ENCODE measurements at regions not wholly inside any gene's neighbourhood (a gene's known extent, or its start where the extent isn't known, plus 50 kb on each side); places are given as distances from the start of the nearest gene placed in this dataset.

- WGBS, 2 experiments (ENCODE audit: extremely low coverage in 2 of 2, insufficient read length in 1 of 2) = no CpG with 5 or more reads among the region's 2 CpGs
- no peak overlapping the region for H2AK9ac ChIP-seq (replicated peaks; ENCODE audit: low read depth, low read length, poor library complexity)
- H3K27me3 ChIP-seq (ENCODE audit: control insufficient read depth, insufficient read depth, low read length) = peaks cover 31% of the 10 kb centered on the region
- ChIA-PET CTCF (interaction anchor here (0.5 to 8.7 kb wide), 3 partner anchors 40 to 282 kb away, joined by 3 to 45 read pairs (median 7); no protein-coding TSS in a partner anchor), POLR2A (ENCODE audit: unreplicated experiment) (no interaction called here)
- TF ChIP-seq NFE2L2 (IDR thresholded peaks at IDR 0.05; ENCODE audit: low read depth, low read length) = no peak
- no peak for TF ChIP-seq FOS (IDR thresholded peaks at IDR 0.05; ENCODE audit: low read depth, low read length)
- TF ChIP-seq CEBPB (IDR thresholded peaks at IDR 0.05; ENCODE audit: low read depth, low read length) = no peak
- no peak for TF ChIP-seq ELK1 (IDR thresholded peaks at IDR 0.05; ENCODE audit: borderline replicate concordance, low read depth, low read length)
- TF ChIP-seq MAZ (IDR thresholded peaks at IDR 0.05; ENCODE audit: borderline replicate concordance, low read depth, low read length) = no peak
- TF ChIP-seq RFX5 (IDR thresholded peaks at IDR 0.05; ENCODE audit: low read depth, low read length) = no peak
- no peak for TF ChIP-seq RAD21 (IDR thresholded peaks at IDR 0.05; ENCODE audit: low read length)
- TF ChIP-seq MAFK (IDR thresholded peaks at IDR 0.05; ENCODE audit: low read depth, low read length) = no peak
- no peak for TF ChIP-seq RCOR1 (IDR thresholded peaks at IDR 0.05; ENCODE audit: insufficient replicate concordance, low read length)
- no peak for TF ChIP-seq CHD1 (IDR thresholded peaks at IDR 0.05; ENCODE audit: low read depth, low read length)
- no peak for TF ChIP-seq USF2 (IDR thresholded peaks at IDR 0.05; ENCODE audit: low read depth, low read length)
- TF ChIP-seq POLR2A (IDR thresholded peaks at IDR 0.05; ENCODE audit: low read depth, low read length) = no peak
- no peak for TF ChIP-seq CTCF (conservative IDR thresholded peaks at IDR 0.05; ENCODE audit: low read depth, low read length)
- no peak for TF ChIP-seq SMC3 (IDR thresholded peaks at IDR 0.05; ENCODE audit: low read depth, low read length)
- TF ChIP-seq MXI1 (IDR thresholded peaks at IDR 0.05; ENCODE audit: borderline replicate concordance, low read depth, low read length) = no peak
- TF ChIP-seq BHLHE40 (IDR thresholded peaks at IDR 0.05; ENCODE audit: low read depth, low read length) = no peak
- H2BK5ac ChIP-seq (ENCODE audit: low read depth, low read length, poor library complexity, severe bottlenecking) = no peak overlapping the region
- H3K27ac ChIP-seq (ENCODE audit: insufficient read depth, low read length) = no peak overlapping the region
- intact Hi-C loops (cut with micrococcal nuclease) = loop anchor here (1.0 to 10.0 kb wide), 4 partner anchors 42 to 282 kb away; no protein-coding TSS in a partner anchor
- no peaks in the 10 kb centered on the region for H3K9me3 ChIP-seq (ENCODE audit: control insufficient read depth, insufficient read depth, low read length)
- H3K9ac ChIP-seq (ENCODE audit: low read depth, low read length) = no peak overlapping the region
- no peak overlapping the region for H2AFZ ChIP-seq (replicated peaks; ENCODE audit: low read length, poor library complexity)
- H3K14ac ChIP-seq (replicated peaks; ENCODE audit: low read depth, low read length) = no peak overlapping the region
- no peak overlapping the region for H4K5ac ChIP-seq (ENCODE audit: low read depth, low read length)
- H2BK120ac ChIP-seq (ENCODE audit: low read depth, low read length) = no peak overlapping the region
- no peak overlapping the region for H4K8ac ChIP-seq (ENCODE audit: low read depth in 2 of 2, low read length in 2 of 2)
- no peak overlapping the region for H3K4ac ChIP-seq (ENCODE audit: low read depth, low read length)
- no peak overlapping the region for H4K91ac ChIP-seq (ENCODE audit: insufficient read depth, low read depth, low read length)
- DNase-seq = no peak
- H3K36me3 ChIP-seq (ENCODE audit: control insufficient read depth, insufficient read depth, low read length) = no peaks in the 10 kb centered on the region
- H4K20me1 ChIP-seq (ENCODE audit: insufficient read depth, low read length) = no peaks in the 10 kb centered on the region
- no peak overlapping the region for H3K4me3 ChIP-seq (ENCODE audit: insufficient read depth, low read depth, low read length)
- H3K4me2 ChIP-seq (ENCODE audit: low read depth, low read length) = no peak overlapping the region
- no peak overlapping the region for H3K23ac ChIP-seq (ENCODE audit: low read depth, low read length)
- no peak for ATAC-seq (ENCODE audit: low read depth)
- no peaks in the 10 kb centered on the region for H3K4me1 ChIP-seq (ENCODE audit: control insufficient read depth, insufficient read depth, low read length)
- no TSS peak for BruUV-seq (replicated peaks)
- no peaks in the 10 kb centered on the region for H3K9me1 ChIP-seq (ENCODE audit: insufficient read depth, low read length)
- in situ Hi-C loops (cut with MboI; ENCODE audit: low sequenced_read_pairs) = no loop called here
- no peak overlapping the region for H2BK15ac ChIP-seq (ENCODE audit: low read depth, low read length)
- dilution Hi-C loops (cut with HindIII; ENCODE audit: low sequenced_read_pairs, unreplicated experiment) = no loop called here
- no peaks in the 10 kb centered on the region for H3K79me1 ChIP-seq (ENCODE audit: low read depth in 1 of 2, low read length in 2 of 2)
- H2AK5ac ChIP-seq (ENCODE audit: low read depth, low read length) = no peak overlapping the region
- no peak overlapping the region for H3K18ac ChIP-seq (ENCODE audit: low read depth, low read length)
- H2BK20ac ChIP-seq (ENCODE audit: low read depth, low read length) = no peak overlapping the region
- no peak overlapping the region for H3K56ac ChIP-seq (ENCODE audit: extremely low read depth, insufficient read depth, low read length)
Measured at GRCh38 chr12:3995306-3995705, 122.1 kb upstream of the PARP11 start.

Measured in IMR-90 (cell line).